PC-3 (cell line): ENCODE measurements at regions not wholly inside any gene's neighbourhood (a gene's known extent, or its start where the extent isn't known, plus 50 kb on each side); places are given as distances from the start of the nearest gene placed in this dataset.

Experiments used
- CTCF ChIP-seq: fragments of 300-600 bp; sonication (generic); conservative IDR thresholded peaks from 2 replicates; pipeline ENCODE4 v1.5.1; 2017; ENCODE audit warnings: antibody characterized with exemption, low read depth, mild to moderate bottlenecking, low read length
- EZH2phosphoT487 ChIP-seq: fragments of 300-600 bp; sonication (generic); IDR thresholded peaks from 2 replicates; pipeline ENCODE4 v1.6.1; 2018; ENCODE audit warnings: mild to moderate bottlenecking, antibody characterized with exemption, low read length, borderline replicate concordance

- no peak for TF ChIP-seq CTCF
- no peak for TF ChIP-seq EZH2phosphoT487
Measured at GRCh38 chr10:69721690-69722310, 79.9 kb upstream of the COL13A1 start.
